ENCODE measurements at regions not wholly inside any gene's neighbourhood (a gene's known extent, or its start where the extent isn't known, plus 50 kb on each side); places are given as distances from the start of the nearest gene placed in this dataset.

DNA sequence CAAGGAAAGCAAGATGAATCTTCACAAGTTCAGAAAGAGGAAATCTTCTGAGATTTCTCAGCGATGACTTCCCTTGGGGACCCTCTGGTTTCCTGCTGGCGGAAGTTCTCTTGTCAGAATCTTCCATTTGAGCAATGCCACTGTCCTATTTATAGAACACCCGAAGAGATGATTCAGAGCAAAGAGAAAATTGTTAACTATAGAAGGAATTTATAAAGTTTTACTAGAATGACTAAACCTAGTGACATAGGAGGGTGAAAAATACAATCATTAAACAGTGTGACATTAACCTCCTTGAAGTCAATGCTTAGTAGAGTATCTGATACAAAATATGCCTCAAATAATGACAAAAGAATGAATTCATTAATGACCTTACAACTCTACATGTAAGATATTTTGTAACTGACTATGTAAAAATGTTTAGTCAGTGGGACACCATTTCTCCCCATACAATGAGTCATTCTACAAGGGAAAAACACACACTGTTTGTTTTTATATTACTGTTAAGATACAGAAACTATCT is 206.5 kb upstream of the CNTNAP2 start:
- ATAC-seq, result no peak

DNA sequence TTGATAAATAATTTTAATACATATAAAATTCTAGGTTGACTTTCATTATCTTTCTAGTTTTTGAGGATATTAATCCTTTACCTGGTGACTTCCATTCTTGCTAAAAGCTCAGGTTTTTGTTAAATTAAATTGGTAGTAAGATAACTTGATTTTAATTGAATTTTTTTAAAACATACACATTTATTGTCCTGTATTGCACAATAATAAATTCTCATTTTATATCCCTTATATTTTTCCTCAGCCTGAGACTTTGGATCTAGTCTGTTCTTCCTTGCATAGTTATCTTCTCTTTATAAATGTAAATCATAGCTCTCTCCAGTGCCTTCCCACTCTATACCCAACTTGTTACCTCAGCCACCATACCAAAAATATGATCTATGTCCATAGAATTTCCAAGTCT is 212.9 kb upstream of the CNTNAP2 start:
- ATAC-seq (no peak), DNase-seq (no peak)
- H3K36me3 ChIP-seq (ENCODE audit: low read depth), result no peaks in the 10 kb centered on the region
- H3K4me1 ChIP-seq (ENCODE audit: low read depth), result no peaks in the 10 kb centered on the region
- no peak overlapping the region for H3K4me3 ChIP-seq
- intact Hi-C loops (cut with DNase I, micrococcal nuclease), result no loop called here
- TF ChIP-seq, protein P1, sequence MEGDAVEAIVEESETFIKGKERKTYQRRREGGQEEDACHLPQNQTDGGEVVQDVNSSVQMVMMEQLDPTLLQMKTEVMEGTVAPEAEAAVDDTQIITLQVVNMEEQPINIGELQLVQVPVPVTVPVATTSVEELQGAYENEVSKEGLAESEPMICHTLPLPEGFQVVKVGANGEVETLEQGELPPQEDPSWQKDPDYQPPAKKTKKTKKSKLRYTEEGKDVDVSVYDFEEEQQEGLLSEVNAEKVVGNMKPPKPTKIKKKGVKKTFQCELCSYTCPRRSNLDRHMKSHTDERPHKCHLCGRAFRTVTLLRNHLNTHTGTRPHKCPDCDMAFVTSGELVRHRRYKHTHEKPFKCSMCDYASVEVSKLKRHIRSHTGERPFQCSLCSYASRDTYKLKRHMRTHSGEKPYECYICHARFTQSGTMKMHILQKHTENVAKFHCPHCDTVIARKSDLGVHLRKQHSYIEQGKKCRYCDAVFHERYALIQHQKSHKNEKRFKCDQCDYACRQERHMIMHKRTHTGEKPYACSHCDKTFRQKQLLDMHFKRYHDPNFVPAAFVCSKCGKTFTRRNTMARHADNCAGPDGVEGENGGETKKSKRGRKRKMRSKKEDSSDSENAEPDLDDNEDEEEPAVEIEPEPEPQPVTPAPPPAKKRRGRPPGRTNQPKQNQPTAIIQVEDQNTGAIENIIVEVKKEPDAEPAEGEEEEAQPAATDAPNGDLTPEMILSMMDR (IDR thresholded peaks at IDR 0.05), result no peak
- H3K9me3 ChIP-seq, result peaks cover 38% of the 10 kb centered on the region

More for the DNA sequence above, 206.5 kb upstream of the CNTNAP2 start:
- TF ChIP-seq, protein P1 (IDR thresholded peaks at IDR 0.05), result no peak
- DNase-seq, result no peak
- H3K9me3 ChIP-seq, result peaks cover 10% of the 10 kb centered on the region
- H3K36me3 ChIP-seq (ENCODE audit: low read depth), result no peaks in the 10 kb centered on the region
- no peak overlapping the region for H3K4me3 ChIP-seq
- intact Hi-C loops (cut with DNase I, micrococcal nuclease), result no loop called here
- H3K4me1 ChIP-seq (ENCODE audit: low read depth), result no peaks in the 10 kb centered on the region

DNA sequence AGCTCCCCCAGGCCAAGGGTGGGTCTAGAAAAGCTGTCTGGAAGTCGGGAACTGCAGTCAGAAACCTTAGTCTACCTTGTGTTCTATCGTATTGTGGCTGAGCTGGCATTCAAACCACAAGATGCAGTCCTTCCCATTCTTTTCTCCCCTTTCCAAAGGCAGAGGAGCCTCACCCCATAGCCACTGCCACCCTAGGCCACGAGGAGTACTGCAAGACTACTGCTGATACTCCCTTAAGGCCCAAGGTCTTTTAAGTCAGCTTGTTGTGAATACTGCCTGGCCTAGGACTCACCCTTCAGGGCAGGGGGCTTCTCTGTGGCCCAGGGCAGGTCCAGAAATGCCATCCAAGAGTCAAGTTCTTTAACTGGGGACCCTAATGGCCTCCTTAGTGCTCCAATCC is 214.5 kb upstream of the CNTNAP2 start:
- ATAC-seq (no peak), DNase-seq (no peak)
- no peaks in the 10 kb centered on the region for H3K4me1 ChIP-seq (ENCODE audit: low read depth)
- no peak overlapping the region for H3K4me3 ChIP-seq
- H3K9me3 ChIP-seq, result peaks cover 42% of the 10 kb centered on the region
- H3K36me3 ChIP-seq (ENCODE audit: low read depth), result no peaks in the 10 kb centered on the region
- TF ChIP-seq, protein P1 (IDR thresholded peaks at IDR 0.05), result no peak
- intact Hi-C loops (cut with DNase I, micrococcal nuclease), result no loop called here

DNA sequence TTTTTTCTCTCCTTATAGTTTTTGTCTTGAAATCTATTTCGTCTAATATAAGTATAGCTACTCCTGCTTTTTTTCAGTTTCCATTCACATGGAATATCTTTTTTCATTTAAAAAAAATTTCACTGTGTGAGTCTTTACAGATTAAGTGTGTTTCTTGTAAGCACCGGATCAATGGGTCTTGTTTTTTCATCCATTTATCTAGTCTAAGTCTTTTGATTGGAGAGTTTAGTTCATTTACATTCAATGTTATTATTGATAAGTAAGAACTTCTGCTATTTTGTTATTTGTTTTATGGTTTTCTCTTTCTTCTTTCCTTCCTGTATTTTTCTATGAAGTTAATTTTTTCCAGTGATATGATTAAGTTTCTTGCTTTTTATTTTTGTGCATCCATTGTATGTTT is 216.7 kb upstream of the CNTNAP2 start:
- intact Hi-C loops (cut with DNase I, micrococcal nuclease), result no loop called here
- H3K36me3 ChIP-seq (ENCODE audit: low read depth), result no peaks in the 10 kb centered on the region
- DNase-seq, result no peak
- peaks cover 48% of the 10 kb centered on the region for H3K9me3 ChIP-seq
- H3K4me3 ChIP-seq, result no peak overlapping the region
- H3K4me1 ChIP-seq (ENCODE audit: low read depth), result no peaks in the 10 kb centered on the region
- no peak for ATAC-seq
- TF ChIP-seq, protein P1 (IDR thresholded peaks at IDR 0.05), result no peak

DNA sequence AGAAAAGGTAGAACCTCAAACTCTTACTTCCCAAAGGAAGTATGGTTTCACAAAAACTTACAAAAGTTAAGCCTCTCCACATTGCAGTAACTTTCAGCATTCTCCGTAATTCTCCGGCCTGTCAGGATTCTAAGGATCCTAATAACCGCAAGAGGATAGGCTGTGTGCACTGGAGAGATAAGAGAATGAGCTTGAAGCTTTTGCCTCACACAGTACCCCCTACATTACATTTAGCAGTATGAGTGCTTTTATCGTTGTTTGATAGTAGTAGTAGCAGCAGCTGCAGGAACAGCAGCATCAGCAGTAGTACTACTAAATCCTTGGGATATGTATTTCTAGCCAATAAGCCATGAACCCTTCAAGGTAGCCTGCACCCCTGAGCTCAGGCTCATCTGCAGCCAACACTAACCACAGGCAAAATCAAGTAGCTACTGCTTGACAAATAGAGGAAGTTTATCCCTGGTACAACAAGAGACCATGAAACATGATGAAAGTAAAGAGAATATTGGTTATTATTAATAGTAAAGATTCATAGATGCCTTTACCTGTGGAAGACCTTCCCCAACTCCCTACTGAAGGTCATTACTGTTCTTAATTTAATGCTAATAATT is 222.6 kb upstream of the CNTNAP2 start:
- ATAC-seq, result no peak
- no peak overlapping the region for H3K4me3 ChIP-seq
- no peak for DNase-seq
- TF ChIP-seq, protein P1 (IDR thresholded peaks at IDR 0.05), result no peak
- H3K4me1 ChIP-seq (ENCODE audit: low read depth), result no peaks in the 10 kb centered on the region
- intact Hi-C loops (cut with DNase I, micrococcal nuclease), result no loop called here
- H3K9me3 ChIP-seq, result peaks cover 26% of the 10 kb centered on the region
- H3K36me3 ChIP-seq (ENCODE audit: low read depth), result no peaks in the 10 kb centered on the region
